ENCODE measurements at regions not wholly inside any gene's neighbourhood (a gene's known extent, or its start where the extent isn't known, plus 50 kb on each side); places are given as distances from the start of the nearest gene placed in this dataset.

GRCh38 chr5:153390569-153390968 lies 99.9 kb upstream of the GRIA1 start:
- Mint-ChIP-seq H3K27ac (no peak overlapping the region), H3K4me1 (ENCODE audit: low read depth) (no peaks in the 10 kb centered on the region), H3K9me3 (no peaks in the 10 kb centered on the region), H3K36me3 (ENCODE audit: low read depth) (no peaks in the 10 kb centered on the region), H3K4me3 (no peak overlapping the region), H3K27me3 (ENCODE audit: insufficient read depth) (peaks cover 2% of the 10 kb centered on the region)
- TF ChIP-seq CTCF (IDR thresholded peaks at IDR 0.05) = no peak
- DNase-seq = no peak

GRCh38 chr5:153399595-153399994 lies 90.9 kb upstream of the GRIA1 start:
- no peaks in the 10 kb centered on the region for H3K9me3 Mint-ChIP-seq

GRCh38 chr5:153400931-153401330 lies 89.5 kb upstream of the GRIA1 start:
- no peaks in the 10 kb centered on the region for H3K9me3 Mint-ChIP-seq
- H3K27ac Mint-ChIP-seq = no peak overlapping the region
- peak; percentile 39 for DNase-seq
- no peaks in the 10 kb centered on the region for H3K36me3 Mint-ChIP-seq (ENCODE audit: low read depth)
- H3K27me3 Mint-ChIP-seq (ENCODE audit: insufficient read depth) = peaks cover 1% of the 10 kb centered on the region; the same call in 1 of the 2 replicates
- peak; percentile 7; the same call in 1 of the 2 replicates for TF ChIP-seq CTCF (IDR thresholded peaks at IDR 0.05)
- H3K4me1 Mint-ChIP-seq (ENCODE audit: low read depth) = peaks cover 13% of the 10 kb centered on the region
- H3K4me3 Mint-ChIP-seq = no peak overlapping the region

More at GRCh38 chr5:153399595-153399994, 90.9 kb upstream of the GRIA1 start:
- Mint-ChIP-seq H3K4me1 (ENCODE audit: low read depth) (peaks cover 13% of the 10 kb centered on the region), H3K27ac (no peak overlapping the region), H3K36me3 (ENCODE audit: low read depth) (no peaks in the 10 kb centered on the region), H3K4me3 (no peak overlapping the region), H3K27me3 (ENCODE audit: insufficient read depth) (peaks cover 1% of the 10 kb centered on the region; the same call in 1 of the 2 replicates)
- no peak for TF ChIP-seq CTCF (IDR thresholded peaks at IDR 0.05)
- DNase-seq = no peak

GRCh38 chr5:153402550-153402949 lies 87.9 kb upstream of the GRIA1 start:
- Mint-ChIP-seq H3K36me3 (ENCODE audit: low read depth) (no peaks in the 10 kb centered on the region), H3K4me3 (no peak overlapping the region), H3K27me3 (ENCODE audit: insufficient read depth) (peaks cover 1% of the 10 kb centered on the region; the same call in 1 of the 2 replicates), H3K9me3 (no peaks in the 10 kb centered on the region), H3K4me1 (ENCODE audit: low read depth) (peaks cover 13% of the 10 kb centered on the region), H3K27ac (no peak overlapping the region)
- peak; percentile 51 for DNase-seq
- TF ChIP-seq CTCF (IDR thresholded peaks at IDR 0.05) = no peak

GRCh38 chr5:153403470-153403869 lies 87.0 kb upstream of the GRIA1 start:
- peaks cover 1% of the 10 kb centered on the region; the same call in 1 of the 2 replicates for H3K27me3 Mint-ChIP-seq (ENCODE audit: insufficient read depth)
- H3K4me1 Mint-ChIP-seq (ENCODE audit: low read depth) = peaks cover 13% of the 10 kb centered on the region
- no peak for TF ChIP-seq CTCF (IDR thresholded peaks at IDR 0.05)
- H3K4me3 Mint-ChIP-seq = no peak overlapping the region
- no peak for DNase-seq
- no peaks in the 10 kb centered on the region for H3K9me3 Mint-ChIP-seq
- H3K36me3 Mint-ChIP-seq (ENCODE audit: low read depth) = no peaks in the 10 kb centered on the region
- H3K27ac Mint-ChIP-seq = no peak overlapping the region

- Mint-ChIP-seq H3K27ac (no peak overlapping the region), H3K36me3 (ENCODE audit: low read depth) (no peaks in the 10 kb centered on the region), H3K4me3 (no peak overlapping the region), H3K4me1 (ENCODE audit: low read depth) (peaks cover 13% of the 10 kb centered on the region), H3K27me3 (ENCODE audit: insufficient read depth) (no peaks in the 10 kb centered on the region; the same call in 1 of the 2 replicates), H3K9me3 (no peaks in the 10 kb centered on the region)
- DNase-seq = no peak
- no peak for TF ChIP-seq CTCF (IDR thresholded peaks at IDR 0.05)
Observed at GRCh38 chr5:153404747-153405146, 85.7 kb upstream of the GRIA1 start.

Data from HFFc6 (cell line).